ENCODE measurements at regions not wholly inside any gene's neighbourhood (a gene's known extent, or its start where the extent isn't known, plus 50 kb on each side); places are given as distances from the start of the nearest gene placed in this dataset.
A peak's percentile ranks its signal among the peaks of the same experiment; 100 is the strongest.

DNA sequence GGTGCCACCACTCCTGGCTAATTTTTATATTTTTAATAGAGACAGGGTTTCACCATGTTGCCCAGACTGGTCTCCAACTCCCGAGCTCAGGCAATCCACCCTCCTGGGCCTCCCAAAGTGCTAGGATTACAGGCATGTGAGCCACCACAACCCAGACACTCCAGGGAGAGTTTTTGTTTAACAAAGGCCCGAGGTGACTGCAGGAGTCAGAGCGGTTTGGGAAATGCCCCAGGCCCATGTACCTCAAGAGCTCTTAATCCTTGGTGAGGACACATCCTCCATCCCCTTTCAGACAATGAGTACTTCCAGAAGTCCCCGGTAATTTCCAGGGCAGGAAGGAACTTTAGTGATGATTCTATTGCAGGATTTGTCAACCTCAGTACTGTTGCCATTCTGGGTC is 176.0 kb downstream of the ESRRB start:
- Histone ChIP-seq H3K27ac (ENCODE audit: low read length) (no peak overlapping the region), H4K20me1 (ENCODE audit: insufficient read depth, low read length) (no peaks in the 10 kb centered on the region), H3K4me1 (ENCODE audit: low read length) (no peaks in the 10 kb centered on the region), H3K4me3 (ENCODE audit: low read length) (no peak overlapping the region), H3K79me2 (ENCODE audit: low read length) (no peaks in the 10 kb centered on the region), H3K9me3 (ENCODE audit: insufficient read depth, low read length) (no peaks in the 10 kb centered on the region), H3K4me2 (ENCODE audit: low read length) (no peak overlapping the region), H3K9ac (ENCODE audit: low read length) (no peak overlapping the region), H2AFZ (ENCODE audit: low read depth, low read length) (no peak overlapping the region), H3K27me3 (ENCODE audit: low read depth, low read length) (peaks cover 3% of the 10 kb centered on the region; the same call in 1 of the 2 replicates), H3K36me3 (replicated peaks; ENCODE audit: low read depth, low read length) (no peaks in the 10 kb centered on the region)
- TF ChIP-seq, protein P1, sequence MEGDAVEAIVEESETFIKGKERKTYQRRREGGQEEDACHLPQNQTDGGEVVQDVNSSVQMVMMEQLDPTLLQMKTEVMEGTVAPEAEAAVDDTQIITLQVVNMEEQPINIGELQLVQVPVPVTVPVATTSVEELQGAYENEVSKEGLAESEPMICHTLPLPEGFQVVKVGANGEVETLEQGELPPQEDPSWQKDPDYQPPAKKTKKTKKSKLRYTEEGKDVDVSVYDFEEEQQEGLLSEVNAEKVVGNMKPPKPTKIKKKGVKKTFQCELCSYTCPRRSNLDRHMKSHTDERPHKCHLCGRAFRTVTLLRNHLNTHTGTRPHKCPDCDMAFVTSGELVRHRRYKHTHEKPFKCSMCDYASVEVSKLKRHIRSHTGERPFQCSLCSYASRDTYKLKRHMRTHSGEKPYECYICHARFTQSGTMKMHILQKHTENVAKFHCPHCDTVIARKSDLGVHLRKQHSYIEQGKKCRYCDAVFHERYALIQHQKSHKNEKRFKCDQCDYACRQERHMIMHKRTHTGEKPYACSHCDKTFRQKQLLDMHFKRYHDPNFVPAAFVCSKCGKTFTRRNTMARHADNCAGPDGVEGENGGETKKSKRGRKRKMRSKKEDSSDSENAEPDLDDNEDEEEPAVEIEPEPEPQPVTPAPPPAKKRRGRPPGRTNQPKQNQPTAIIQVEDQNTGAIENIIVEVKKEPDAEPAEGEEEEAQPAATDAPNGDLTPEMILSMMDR (IDR thresholded peaks at IDR 0.05; ENCODE audit: low read depth, low read length), result no peak
- no peak for TF ChIP-seq EZH2phosphoT487 (IDR thresholded peaks at IDR 0.05; ENCODE audit: low read depth)

DNA sequence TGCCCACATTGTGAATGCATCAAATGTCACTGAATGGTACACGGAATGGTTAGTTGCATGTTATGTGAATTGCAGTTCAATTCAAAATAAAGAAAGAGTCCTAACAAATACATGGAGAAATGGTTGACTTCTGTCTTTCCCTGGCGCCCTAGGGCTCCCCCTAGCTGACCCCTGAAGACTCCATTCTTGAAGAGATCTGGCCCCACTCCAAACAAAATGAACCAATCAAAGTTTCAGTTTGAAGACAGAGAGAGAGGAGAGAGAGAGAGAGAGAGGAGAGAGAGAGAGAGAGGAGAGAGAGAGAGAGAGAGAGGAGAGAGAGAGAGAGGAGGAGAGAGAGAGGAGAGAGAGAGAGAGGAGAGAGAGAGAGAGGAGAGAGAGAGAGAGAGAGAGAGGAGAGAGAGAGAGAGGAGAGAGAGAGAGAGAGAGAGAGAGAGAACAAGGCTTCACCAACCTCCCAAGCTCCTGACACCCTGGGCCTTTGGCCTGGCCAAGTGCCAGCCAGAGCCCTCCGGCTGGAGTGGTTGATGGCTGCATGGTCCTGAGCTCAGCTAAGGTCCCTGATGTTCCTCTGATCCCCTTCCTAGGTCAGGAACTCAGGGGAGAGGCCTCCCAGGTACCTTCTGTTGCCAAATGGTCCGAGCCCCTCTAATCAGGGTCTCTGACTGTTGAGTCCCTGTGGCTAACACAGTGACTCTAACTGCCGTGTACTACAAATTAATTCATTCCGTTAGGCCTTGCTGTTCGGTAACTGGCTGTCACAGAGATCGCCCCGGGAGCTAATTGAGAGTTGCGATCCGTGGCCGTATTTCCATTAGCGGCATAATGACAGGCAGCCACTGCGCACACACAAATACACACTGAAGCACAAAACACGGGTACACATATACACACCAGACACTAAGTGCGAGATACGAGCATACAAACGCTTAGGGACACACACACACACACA is 188.8 kb downstream of the ESRRB start:
- no peak overlapping the region for H3K4me2 ChIP-seq (ENCODE audit: low read length)
- TF ChIP-seq, protein P1 (IDR thresholded peaks at IDR 0.05; ENCODE audit: low read depth, low read length), result peak; percentile 27
- no peak for TF ChIP-seq EZH2phosphoT487 (IDR thresholded peaks at IDR 0.05; ENCODE audit: low read depth)
- H3K36me3 ChIP-seq (replicated peaks; ENCODE audit: low read depth, low read length), result no peaks in the 10 kb centered on the region
- H3K9ac ChIP-seq (ENCODE audit: low read length), result no peak overlapping the region
- H3K79me2 ChIP-seq (ENCODE audit: low read length), result no peaks in the 10 kb centered on the region
- no peaks in the 10 kb centered on the region for H3K9me3 ChIP-seq (ENCODE audit: insufficient read depth, low read length)
- H3K4me1 ChIP-seq (ENCODE audit: low read length), result no peaks in the 10 kb centered on the region
- H3K27me3 ChIP-seq (ENCODE audit: low read depth, low read length), result peaks cover 12% of the 10 kb centered on the region; the same call in 1 of the 2 replicates
- no peak overlapping the region for H3K4me3 ChIP-seq (ENCODE audit: low read length)
- no peak overlapping the region for H2AFZ ChIP-seq (ENCODE audit: low read depth, low read length)
- no peak overlapping the region for H3K27ac ChIP-seq (ENCODE audit: low read length)
- no peaks in the 10 kb centered on the region for H4K20me1 ChIP-seq (ENCODE audit: insufficient read depth, low read length)

DNA sequence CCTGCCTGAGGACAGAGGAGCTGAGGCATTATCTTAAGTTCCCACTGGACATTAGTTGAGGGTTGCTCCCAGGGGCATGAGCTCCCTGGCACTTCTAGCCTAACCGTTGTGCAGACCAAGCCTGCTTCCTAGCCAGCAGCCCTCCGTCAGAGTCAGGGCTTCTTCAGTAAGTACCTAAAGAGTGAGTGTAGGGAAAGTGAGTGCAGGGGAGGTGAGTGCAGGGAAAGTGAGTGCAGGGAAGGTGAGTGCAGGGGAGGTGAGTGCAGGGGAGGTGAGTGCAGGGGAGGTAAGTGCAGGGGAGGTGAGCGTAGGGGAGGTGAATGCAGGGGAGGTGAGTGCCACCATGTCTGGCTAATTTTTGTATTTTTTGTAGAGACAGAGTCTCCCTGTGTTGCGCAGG is 190.5 kb downstream of the ESRRB start:
- H3K9me3 ChIP-seq (ENCODE audit: insufficient read depth, low read length), result no peaks in the 10 kb centered on the region
- H3K4me2 ChIP-seq (ENCODE audit: low read length), result no peak overlapping the region
- H4K20me1 ChIP-seq (ENCODE audit: insufficient read depth, low read length), result no peaks in the 10 kb centered on the region
- H2AFZ ChIP-seq (ENCODE audit: low read depth, low read length), result no peak overlapping the region
- no peaks in the 10 kb centered on the region for H3K36me3 ChIP-seq (replicated peaks; ENCODE audit: low read depth, low read length)
- no peak overlapping the region for H3K4me3 ChIP-seq (ENCODE audit: low read length)
- H3K27me3 ChIP-seq (ENCODE audit: low read depth, low read length), result peaks cover 12% of the 10 kb centered on the region; the same call in 1 of the 2 replicates
- H3K4me1 ChIP-seq (ENCODE audit: low read length), result no peaks in the 10 kb centered on the region
- H3K27ac ChIP-seq (ENCODE audit: low read length), result no peak overlapping the region
- H3K9ac ChIP-seq (ENCODE audit: low read length), result no peak overlapping the region
- H3K79me2 ChIP-seq (ENCODE audit: low read length), result no peaks in the 10 kb centered on the region
- TF ChIP-seq, protein P1 (IDR thresholded peaks at IDR 0.05; ENCODE audit: low read depth, low read length), result no peak
- TF ChIP-seq EZH2phosphoT487 (IDR thresholded peaks at IDR 0.05; ENCODE audit: low read depth), result no peak

DNA sequence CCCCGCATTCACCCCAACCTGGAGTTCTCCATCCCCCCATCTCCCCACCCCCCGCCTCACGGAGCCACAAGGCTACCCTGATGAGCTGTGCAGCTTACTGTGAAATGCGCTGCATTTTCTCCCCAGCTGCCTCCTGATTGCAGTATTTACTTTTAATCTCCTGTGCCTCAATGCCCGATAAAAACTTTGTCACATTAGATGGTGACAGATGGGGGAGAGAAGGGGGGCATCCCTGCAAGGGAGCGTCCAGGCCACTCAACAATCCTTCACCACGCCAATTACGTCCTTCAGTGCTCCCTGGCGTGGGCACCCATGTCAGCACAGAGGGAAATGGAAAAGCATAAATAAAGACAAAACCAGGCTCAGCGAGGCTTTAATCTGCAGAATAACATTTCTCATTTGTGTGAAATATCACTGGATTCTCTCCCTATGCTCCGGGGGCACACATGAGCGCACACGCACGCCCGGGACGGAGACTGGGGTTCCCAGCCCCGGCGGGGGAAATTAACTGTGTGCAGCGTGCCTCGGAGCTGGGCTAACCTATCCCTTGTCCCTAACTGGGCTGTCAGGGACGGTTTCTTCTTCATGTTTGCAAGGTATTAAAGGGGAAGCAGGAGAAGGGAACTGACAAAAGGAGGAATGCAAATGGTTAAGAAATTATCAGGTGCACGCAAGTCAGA is 186.7 kb upstream of the VASH1 start:
- no peak overlapping the region for H2AFZ ChIP-seq (ENCODE audit: low read depth, low read length)
- H3K4me3 ChIP-seq (ENCODE audit: low read length), result no peak overlapping the region
- no peaks in the 10 kb centered on the region for H3K27me3 ChIP-seq (ENCODE audit: low read depth, low read length)
- H3K9me3 ChIP-seq (ENCODE audit: insufficient read depth, low read length), result no peaks in the 10 kb centered on the region
- H3K4me2 ChIP-seq (ENCODE audit: low read length), result no peak overlapping the region
- no peak overlapping the region for H3K27ac ChIP-seq (ENCODE audit: low read length)
- no peak for TF ChIP-seq EZH2phosphoT487 (IDR thresholded peaks at IDR 0.05; ENCODE audit: low read depth)
- TF ChIP-seq, protein P1 (IDR thresholded peaks at IDR 0.05; ENCODE audit: low read depth, low read length), result no peak
- no peak overlapping the region for H3K9ac ChIP-seq (ENCODE audit: low read length)
- H3K36me3 ChIP-seq (replicated peaks; ENCODE audit: low read depth, low read length), result no peaks in the 10 kb centered on the region
- no peaks in the 10 kb centered on the region for H3K4me1 ChIP-seq (ENCODE audit: low read length)
- no peaks in the 10 kb centered on the region for H4K20me1 ChIP-seq (ENCODE audit: insufficient read depth, low read length)
- no peaks in the 10 kb centered on the region for H3K79me2 ChIP-seq (ENCODE audit: low read length)

Measured in OCI-LY3 (cell line).